ENCODE measurements at regions not wholly inside any gene's neighbourhood (a gene's known extent, or its start where the extent isn't known, plus 50 kb on each side); places are given as distances from the start of the nearest gene placed in this dataset.

DNA sequence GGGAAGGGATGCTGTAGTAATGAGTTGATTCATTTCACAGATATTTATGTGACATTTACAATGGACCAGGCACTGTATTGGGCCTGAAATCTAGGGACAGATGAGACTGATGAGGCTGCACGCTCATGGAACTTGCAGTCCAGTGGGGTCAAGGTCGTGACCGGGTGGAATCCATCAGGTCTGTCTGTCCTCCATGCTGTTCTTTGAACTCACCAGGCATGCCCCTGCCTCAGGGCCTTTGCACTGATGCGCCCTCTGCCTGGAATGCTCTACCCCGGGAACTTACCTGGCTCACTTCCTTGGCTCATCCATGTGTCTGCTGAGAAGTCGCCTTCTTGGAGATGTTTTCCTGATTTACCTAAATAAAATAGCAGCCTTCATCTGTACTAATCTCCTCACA, 200.1 kb downstream of the VRK1 start:
- Histone ChIP-seq H3K4me1 (ENCODE audit: control insufficient read depth, insufficient read depth, low read length) (no peaks in the 10 kb centered on the region), H3K36me3 (ENCODE audit: control insufficient read depth in 2 of 2, insufficient read depth in 1 of 2, low read length in 2 of 2) (no peaks in the 10 kb centered on the region), H3K4me3 (ENCODE audit: low read depth, low read length) (no peak overlapping the region), H3K9me3 (ENCODE audit: control insufficient read depth, insufficient read depth, low read depth, low read length) (no peaks in the 10 kb centered on the region), H3K27ac (ENCODE audit: extremely low read depth, low read depth, low read length) (no peak overlapping the region)
- CTCF ChIA-PET, result no interaction called here
- POLR2A ChIA-PET, result no interaction called here
- no peak for TF ChIP-seq BCL11B (tag by site-specific recombination; IDR thresholded peaks at IDR 0.05; ENCODE audit: low read depth)
- TF ChIP-seq HOXD13 (CRISPR knock-in tag; IDR thresholded peaks at IDR 0.05; ENCODE audit: borderline replicate concordance), result no peak
- no peak for TF ChIP-seq ZNF548 (tag by site-specific recombination; IDR thresholded peaks at IDR 0.05)
- TF ChIP-seq ZNF266 (tag by site-specific recombination; IDR thresholded peaks at IDR 0.05; ENCODE audit: low read depth), result no peak
- no peak for TF ChIP-seq KLF8 (tag by site-specific recombination; IDR thresholded peaks at IDR 0.05)
- peak; percentile 47 for TF ChIP-seq ZNF623 (tag by site-specific recombination; IDR thresholded peaks at IDR 0.05)
- no peak for TF ChIP-seq ZNF292 (tag by site-specific recombination; IDR thresholded peaks at IDR 0.05; ENCODE audit: borderline replicate concordance, low read depth)
- no peak for TF ChIP-seq ZNF843 (tag by site-specific recombination; IDR thresholded peaks at IDR 0.05)

DNA sequence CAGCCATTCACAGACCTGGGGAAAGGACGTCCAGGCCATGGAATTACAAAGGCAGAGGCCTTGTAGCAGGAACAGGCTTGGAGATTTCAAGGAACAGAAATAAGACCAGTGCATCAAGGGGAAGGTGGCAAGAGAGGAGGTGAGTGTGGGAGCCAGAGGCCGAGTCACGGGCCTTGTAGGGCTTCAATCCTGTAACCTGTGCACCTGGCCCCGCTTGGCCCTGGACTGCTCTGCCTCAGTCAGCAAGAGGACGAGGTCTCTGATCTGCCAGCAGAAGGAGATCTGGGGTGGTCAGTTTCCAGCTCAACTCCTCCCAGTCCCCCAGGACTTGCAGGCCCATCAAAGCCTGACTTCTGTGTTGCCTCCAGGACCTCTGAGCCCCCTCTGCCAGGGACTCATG, 200.8 kb downstream of the VRK1 start:
- ChIA-PET POLR2A (no interaction called here), CTCF (no interaction called here)
- Histone ChIP-seq H3K36me3 (ENCODE audit: control insufficient read depth in 2 of 2, insufficient read depth in 1 of 2, low read length in 2 of 2) (no peaks in the 10 kb centered on the region), H3K4me1 (ENCODE audit: control insufficient read depth, insufficient read depth, low read length) (no peaks in the 10 kb centered on the region), H3K27ac (ENCODE audit: extremely low read depth, low read depth, low read length) (no peak overlapping the region), H3K4me3 (ENCODE audit: low read depth, low read length) (no peak overlapping the region), H3K9me3 (ENCODE audit: control insufficient read depth, insufficient read depth, low read depth, low read length) (no peaks in the 10 kb centered on the region)
- TF ChIP-seq ZNF211 (tag by site-specific recombination; IDR thresholded peaks at IDR 0.05; ENCODE audit: low read depth) (no peak), ZNF426 (tag by site-specific recombination; IDR thresholded peaks at IDR 0.05) (no peak), ZFP41 (tag by site-specific recombination; IDR thresholded peaks at IDR 0.05; ENCODE audit: borderline replicate concordance) (no peak), GFI1B (tag by site-specific recombination; IDR thresholded peaks at IDR 0.05) (no peak), HOXC10 (CRISPR knock-in tag; IDR thresholded peaks at IDR 0.05) (no peak), ZNF626 (tag by site-specific recombination; IDR thresholded peaks at IDR 0.05) (no peak), ZNF423 (tag by site-specific recombination; IDR thresholded peaks at IDR 0.05) (no peak), ZNF777 (tag by site-specific recombination; IDR thresholded peaks at IDR 0.05; ENCODE audit: borderline replicate concordance) (no peak), ZNF121 (tag by site-specific recombination; IDR thresholded peaks at IDR 0.05) (no peak), ZNF19 (tag by site-specific recombination; IDR thresholded peaks at IDR 0.05; ENCODE audit: low read depth) (no peak), ZNF560 (tag by site-specific recombination; IDR thresholded peaks at IDR 0.05; ENCODE audit: borderline replicate concordance) (no peak), ZNF571 (tag by site-specific recombination; IDR thresholded peaks at IDR 0.05) (no peak), ZSCAN23 (tag by site-specific recombination; IDR thresholded peaks at IDR 0.05) (no peak), ZNF133 (tag by site-specific recombination; IDR thresholded peaks at IDR 0.05) (no peak), ZNF366 (tag by site-specific recombination; conservative IDR thresholded peaks at IDR 0.05) (no peak), ZXDB (tag by site-specific recombination; IDR thresholded peaks at IDR 0.05) (no peak)
- TF ChIP-seq, protein P1, sequence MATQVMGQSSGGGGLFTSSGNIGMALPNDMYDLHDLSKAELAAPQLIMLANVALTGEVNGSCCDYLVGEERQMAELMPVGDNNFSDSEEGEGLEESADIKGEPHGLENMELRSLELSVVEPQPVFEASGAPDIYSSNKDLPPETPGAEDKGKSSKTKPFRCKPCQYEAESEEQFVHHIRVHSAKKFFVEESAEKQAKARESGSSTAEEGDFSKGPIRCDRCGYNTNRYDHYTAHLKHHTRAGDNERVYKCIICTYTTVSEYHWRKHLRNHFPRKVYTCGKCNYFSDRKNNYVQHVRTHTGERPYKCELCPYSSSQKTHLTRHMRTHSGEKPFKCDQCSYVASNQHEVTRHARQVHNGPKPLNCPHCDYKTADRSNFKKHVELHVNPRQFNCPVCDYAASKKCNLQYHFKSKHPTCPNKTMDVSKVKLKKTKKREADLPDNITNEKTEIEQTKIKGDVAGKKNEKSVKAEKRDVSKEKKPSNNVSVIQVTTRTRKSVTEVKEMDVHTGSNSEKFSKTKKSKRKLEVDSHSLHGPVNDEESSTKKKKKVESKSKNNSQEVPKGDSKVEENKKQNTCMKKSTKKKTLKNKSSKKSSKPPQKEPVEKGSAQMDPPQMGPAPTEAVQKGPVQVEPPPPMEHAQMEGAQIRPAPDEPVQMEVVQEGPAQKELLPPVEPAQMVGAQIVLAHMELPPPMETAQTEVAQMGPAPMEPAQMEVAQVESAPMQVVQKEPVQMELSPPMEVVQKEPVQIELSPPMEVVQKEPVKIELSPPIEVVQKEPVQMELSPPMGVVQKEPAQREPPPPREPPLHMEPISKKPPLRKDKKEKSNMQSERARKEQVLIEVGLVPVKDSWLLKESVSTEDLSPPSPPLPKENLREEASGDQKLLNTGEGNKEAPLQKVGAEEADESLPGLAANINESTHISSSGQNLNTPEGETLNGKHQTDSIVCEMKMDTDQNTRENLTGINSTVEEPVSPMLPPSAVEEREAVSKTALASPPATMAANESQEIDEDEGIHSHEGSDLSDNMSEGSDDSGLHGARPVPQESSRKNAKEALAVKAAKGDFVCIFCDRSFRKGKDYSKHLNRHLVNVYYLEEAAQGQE (tag by site-specific recombination; IDR thresholded peaks at IDR 0.05), result no peak
- TF ChIP-seq, protein P2, sequence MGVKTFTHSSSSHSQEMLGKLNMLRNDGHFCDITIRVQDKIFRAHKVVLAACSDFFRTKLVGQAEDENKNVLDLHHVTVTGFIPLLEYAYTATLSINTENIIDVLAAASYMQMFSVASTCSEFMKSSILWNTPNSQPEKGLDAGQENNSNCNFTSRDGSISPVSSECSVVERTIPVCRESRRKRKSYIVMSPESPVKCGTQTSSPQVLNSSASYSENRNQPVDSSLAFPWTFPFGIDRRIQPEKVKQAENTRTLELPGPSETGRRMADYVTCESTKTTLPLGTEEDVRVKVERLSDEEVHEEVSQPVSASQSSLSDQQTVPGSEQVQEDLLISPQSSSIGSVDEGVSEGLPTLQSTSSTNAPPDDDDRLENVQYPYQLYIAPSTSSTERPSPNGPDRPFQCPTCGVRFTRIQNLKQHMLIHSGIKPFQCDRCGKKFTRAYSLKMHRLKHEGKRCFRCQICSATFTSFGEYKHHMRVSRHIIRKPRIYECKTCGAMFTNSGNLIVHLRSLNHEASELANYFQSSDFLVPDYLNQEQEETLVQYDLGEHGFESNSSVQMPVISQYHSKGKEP (tag by site-specific recombination; IDR thresholded peaks at IDR 0.05), result no peak
- TF ChIP-seq, protein P3, sequence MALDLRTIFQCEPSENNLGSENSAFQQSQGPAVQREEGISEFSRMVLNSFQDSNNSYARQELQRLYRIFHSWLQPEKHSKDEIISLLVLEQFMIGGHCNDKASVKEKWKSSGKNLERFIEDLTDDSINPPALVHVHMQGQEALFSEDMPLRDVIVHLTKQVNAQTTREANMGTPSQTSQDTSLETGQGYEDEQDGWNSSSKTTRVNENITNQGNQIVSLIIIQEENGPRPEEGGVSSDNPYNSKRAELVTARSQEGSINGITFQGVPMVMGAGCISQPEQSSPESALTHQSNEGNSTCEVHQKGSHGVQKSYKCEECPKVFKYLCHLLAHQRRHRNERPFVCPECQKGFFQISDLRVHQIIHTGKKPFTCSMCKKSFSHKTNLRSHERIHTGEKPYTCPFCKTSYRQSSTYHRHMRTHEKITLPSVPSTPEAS (tag by site-specific recombination; IDR thresholded peaks at IDR 0.05), result no peak
